NB4 (cell line): ENCODE measurements at regions not wholly inside any gene's neighbourhood (a gene's known extent, or its start where the extent isn't known, plus 50 kb on each side); places are given as distances from the start of the nearest gene placed in this dataset.

ENCODE experiments used
- MYC ChIP-seq: IDR thresholded peaks from 2 replicates; pipeline ENCODE4 v1.6.1; 2011; ENCODE audit warnings: low read depth, low read length
- POLR2A ChIP-seq: IDR thresholded peaks from 2 replicates; pipeline ENCODE4 v1.6.1; 2011; ENCODE audit warnings: mild to moderate bottlenecking; ENCODE audit not compliant: insufficient read length; ENCODE audit errors: extremely low read depth
- TF ChIP-seq, protein P1 (sequence below): IDR thresholded peaks from one replicate; pipeline ENCODE4 v1.5.1; 2012; ENCODE audit warnings: low read depth, low read length
- TF ChIP-seq, protein P2 (sequence below): IDR thresholded peaks from 2 replicates; pipeline ENCODE4 v1.6.1; 2011; ENCODE audit warnings: low read depth, low read length

DNA sequence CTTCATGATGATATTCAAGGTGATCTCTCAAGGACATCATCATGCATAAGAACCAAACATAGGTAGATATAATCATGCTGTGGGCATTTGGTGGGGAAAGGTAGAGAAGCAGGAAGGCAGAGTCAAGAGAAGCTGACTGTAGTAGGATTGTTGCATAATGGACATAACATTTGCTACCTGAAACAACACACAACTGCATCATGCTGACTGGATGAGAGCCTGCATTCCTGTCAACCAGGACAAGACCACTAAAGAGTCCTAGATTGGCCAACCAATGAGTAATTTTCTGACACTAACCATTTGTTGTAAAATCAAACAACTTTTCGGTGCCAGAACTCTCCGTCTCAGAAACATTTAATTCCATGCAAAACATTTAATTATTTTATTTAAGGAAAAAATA lies 377.2 kb downstream of the PLPP3 start:
- TF ChIP-seq, protein P1, sequence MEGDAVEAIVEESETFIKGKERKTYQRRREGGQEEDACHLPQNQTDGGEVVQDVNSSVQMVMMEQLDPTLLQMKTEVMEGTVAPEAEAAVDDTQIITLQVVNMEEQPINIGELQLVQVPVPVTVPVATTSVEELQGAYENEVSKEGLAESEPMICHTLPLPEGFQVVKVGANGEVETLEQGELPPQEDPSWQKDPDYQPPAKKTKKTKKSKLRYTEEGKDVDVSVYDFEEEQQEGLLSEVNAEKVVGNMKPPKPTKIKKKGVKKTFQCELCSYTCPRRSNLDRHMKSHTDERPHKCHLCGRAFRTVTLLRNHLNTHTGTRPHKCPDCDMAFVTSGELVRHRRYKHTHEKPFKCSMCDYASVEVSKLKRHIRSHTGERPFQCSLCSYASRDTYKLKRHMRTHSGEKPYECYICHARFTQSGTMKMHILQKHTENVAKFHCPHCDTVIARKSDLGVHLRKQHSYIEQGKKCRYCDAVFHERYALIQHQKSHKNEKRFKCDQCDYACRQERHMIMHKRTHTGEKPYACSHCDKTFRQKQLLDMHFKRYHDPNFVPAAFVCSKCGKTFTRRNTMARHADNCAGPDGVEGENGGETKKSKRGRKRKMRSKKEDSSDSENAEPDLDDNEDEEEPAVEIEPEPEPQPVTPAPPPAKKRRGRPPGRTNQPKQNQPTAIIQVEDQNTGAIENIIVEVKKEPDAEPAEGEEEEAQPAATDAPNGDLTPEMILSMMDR, result no peak
- TF ChIP-seq POLR2A (no peak), MYC (no peak)
- TF ChIP-seq, protein P2, sequence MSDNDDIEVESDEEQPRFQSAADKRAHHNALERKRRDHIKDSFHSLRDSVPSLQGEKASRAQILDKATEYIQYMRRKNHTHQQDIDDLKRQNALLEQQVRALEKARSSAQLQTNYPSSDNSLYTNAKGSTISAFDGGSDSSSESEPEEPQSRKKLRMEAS, result no peak
